ENCODE measurements at regions not wholly inside any gene's neighbourhood (a gene's known extent, or its start where the extent isn't known, plus 50 kb on each side); places are given as distances from the start of the nearest gene placed in this dataset.

- no peak for DNase-seq (ENCODE audit: extremely low spot score, unreplicated experiment)
- H3K9me3 Mint-ChIP-seq (ENCODE audit: unreplicated experiment), result no peaks in the 10 kb centered on the region
- no peaks in the 10 kb centered on the region for H3K36me3 Mint-ChIP-seq (ENCODE audit: unreplicated experiment)
- H3K27me3 Mint-ChIP-seq (ENCODE audit: unreplicated experiment), result no peaks in the 10 kb centered on the region
- H3K4me1 Mint-ChIP-seq (ENCODE audit: unreplicated experiment), result peaks cover 11% of the 10 kb centered on the region
- H3K27ac Mint-ChIP-seq (ENCODE audit: unreplicated experiment), result no peak overlapping the region
- H3K4me3 Mint-ChIP-seq (ENCODE audit: unreplicated experiment), result no peak overlapping the region
- TF ChIP-seq, protein P1, sequence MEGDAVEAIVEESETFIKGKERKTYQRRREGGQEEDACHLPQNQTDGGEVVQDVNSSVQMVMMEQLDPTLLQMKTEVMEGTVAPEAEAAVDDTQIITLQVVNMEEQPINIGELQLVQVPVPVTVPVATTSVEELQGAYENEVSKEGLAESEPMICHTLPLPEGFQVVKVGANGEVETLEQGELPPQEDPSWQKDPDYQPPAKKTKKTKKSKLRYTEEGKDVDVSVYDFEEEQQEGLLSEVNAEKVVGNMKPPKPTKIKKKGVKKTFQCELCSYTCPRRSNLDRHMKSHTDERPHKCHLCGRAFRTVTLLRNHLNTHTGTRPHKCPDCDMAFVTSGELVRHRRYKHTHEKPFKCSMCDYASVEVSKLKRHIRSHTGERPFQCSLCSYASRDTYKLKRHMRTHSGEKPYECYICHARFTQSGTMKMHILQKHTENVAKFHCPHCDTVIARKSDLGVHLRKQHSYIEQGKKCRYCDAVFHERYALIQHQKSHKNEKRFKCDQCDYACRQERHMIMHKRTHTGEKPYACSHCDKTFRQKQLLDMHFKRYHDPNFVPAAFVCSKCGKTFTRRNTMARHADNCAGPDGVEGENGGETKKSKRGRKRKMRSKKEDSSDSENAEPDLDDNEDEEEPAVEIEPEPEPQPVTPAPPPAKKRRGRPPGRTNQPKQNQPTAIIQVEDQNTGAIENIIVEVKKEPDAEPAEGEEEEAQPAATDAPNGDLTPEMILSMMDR (IDR thresholded peaks at IDR 0.05), result no peak
Measured at GRCh38 chr6:23327621-23328020, 758.3 kb downstream of the HDGFL1 start.

DNA sequence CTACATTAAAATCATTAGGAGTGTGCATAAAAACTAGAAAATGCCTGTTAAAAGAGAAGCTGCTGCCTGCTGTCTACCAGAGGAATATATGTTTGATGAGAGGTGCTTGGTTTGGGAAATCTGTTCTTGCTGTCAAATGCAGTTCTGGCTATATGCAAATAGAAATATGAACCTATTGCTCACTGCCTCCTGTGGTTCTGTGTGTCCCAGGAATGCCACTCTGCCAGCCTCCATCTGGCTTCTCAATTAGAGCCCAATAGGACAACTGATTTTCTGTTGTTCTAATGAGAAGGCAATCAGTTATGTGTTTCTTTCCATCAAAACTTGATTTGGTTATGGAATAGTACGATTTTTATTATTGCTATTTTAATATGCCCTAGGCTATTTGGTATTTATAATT, 759.7 kb downstream of the HDGFL1 start:
- H3K36me3 Mint-ChIP-seq (ENCODE audit: unreplicated experiment), result no peaks in the 10 kb centered on the region
- no peaks in the 10 kb centered on the region for H3K27me3 Mint-ChIP-seq (ENCODE audit: unreplicated experiment)
- DNase-seq (ENCODE audit: extremely low spot score, unreplicated experiment), result no peak
- TF ChIP-seq, protein P1 (IDR thresholded peaks at IDR 0.05), result no peak
- H3K4me3 Mint-ChIP-seq (ENCODE audit: unreplicated experiment), result no peak overlapping the region
- no peak overlapping the region for H3K27ac Mint-ChIP-seq (ENCODE audit: unreplicated experiment)
- H3K4me1 Mint-ChIP-seq (ENCODE audit: unreplicated experiment), result peaks cover 11% of the 10 kb centered on the region
- H3K9me3 Mint-ChIP-seq (ENCODE audit: unreplicated experiment), result no peaks in the 10 kb centered on the region

GRCh38 chr6:23330632-23331031, 761.3 kb downstream of the HDGFL1 start:
- TF ChIP-seq, protein P1 (IDR thresholded peaks at IDR 0.05), result no peak
- Mint-ChIP-seq H3K9me3 (ENCODE audit: unreplicated experiment) (no peaks in the 10 kb centered on the region), H3K4me3 (ENCODE audit: unreplicated experiment) (no peak overlapping the region), H3K27me3 (ENCODE audit: unreplicated experiment) (no peaks in the 10 kb centered on the region), H3K4me1 (ENCODE audit: unreplicated experiment) (peaks cover 11% of the 10 kb centered on the region), H3K36me3 (ENCODE audit: unreplicated experiment) (no peaks in the 10 kb centered on the region), H3K27ac (ENCODE audit: unreplicated experiment) (no peak overlapping the region)
- no peak for DNase-seq (ENCODE audit: extremely low spot score, unreplicated experiment)

DNA sequence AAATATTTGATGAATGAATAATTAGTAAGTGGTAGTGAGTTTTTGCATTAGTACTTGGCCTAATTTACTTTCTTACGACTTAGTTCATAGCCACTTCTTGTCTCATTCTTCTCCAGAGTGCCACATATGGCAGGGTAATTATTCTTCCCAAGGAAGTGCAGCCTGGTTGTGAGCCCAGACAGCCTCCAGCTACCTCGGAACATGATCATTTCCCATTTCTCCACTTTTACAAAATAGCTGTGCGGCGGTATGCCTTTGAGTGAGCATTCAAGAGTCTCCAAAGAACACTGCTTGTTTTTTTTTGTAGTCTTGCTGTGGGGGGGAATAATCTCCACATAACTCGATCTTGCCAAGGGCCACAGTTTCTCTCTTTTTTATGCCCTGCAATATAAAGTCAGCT, 765.0 kb downstream of the HDGFL1 start:
- Mint-ChIP-seq H3K4me1 (ENCODE audit: unreplicated experiment) (peaks cover 4% of the 10 kb centered on the region), H3K9me3 (ENCODE audit: unreplicated experiment) (no peaks in the 10 kb centered on the region), H3K27me3 (ENCODE audit: unreplicated experiment) (no peaks in the 10 kb centered on the region), H3K27ac (ENCODE audit: unreplicated experiment) (no peak overlapping the region), H3K36me3 (ENCODE audit: unreplicated experiment) (no peaks in the 10 kb centered on the region), H3K4me3 (ENCODE audit: unreplicated experiment) (no peak overlapping the region)
- no peak for DNase-seq (ENCODE audit: extremely low spot score, unreplicated experiment)
- TF ChIP-seq, protein P1 (IDR thresholded peaks at IDR 0.05), result no peak

DNA sequence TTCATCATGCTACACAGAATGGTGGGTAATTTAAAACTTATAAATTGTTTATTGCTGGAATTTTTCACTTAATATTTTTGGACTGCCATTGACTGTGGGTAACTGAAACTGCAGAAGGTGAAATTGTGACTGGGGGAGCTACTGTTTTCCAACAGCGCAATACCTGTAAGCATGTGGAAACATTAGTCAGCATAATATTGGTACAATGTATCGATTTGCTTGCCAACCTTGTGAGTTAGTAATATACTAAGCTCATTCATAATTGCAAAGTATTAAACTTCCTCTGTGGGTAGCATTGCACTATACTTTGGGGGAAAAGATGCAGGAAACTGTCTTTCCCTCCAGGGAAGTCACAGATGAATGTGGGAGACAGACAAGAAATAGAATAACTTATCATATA, 766.5 kb downstream of the HDGFL1 start:
- no peak for DNase-seq (ENCODE audit: extremely low spot score, unreplicated experiment)
- no peaks in the 10 kb centered on the region for H3K4me1 Mint-ChIP-seq (ENCODE audit: unreplicated experiment)
- no peaks in the 10 kb centered on the region for H3K27me3 Mint-ChIP-seq (ENCODE audit: unreplicated experiment)
- no peak overlapping the region for H3K27ac Mint-ChIP-seq (ENCODE audit: unreplicated experiment)
- no peak overlapping the region for H3K4me3 Mint-ChIP-seq (ENCODE audit: unreplicated experiment)
- TF ChIP-seq, protein P1 (IDR thresholded peaks at IDR 0.05), result no peak
- H3K9me3 Mint-ChIP-seq (ENCODE audit: unreplicated experiment), result no peaks in the 10 kb centered on the region
- H3K36me3 Mint-ChIP-seq (ENCODE audit: unreplicated experiment), result no peaks in the 10 kb centered on the region

Measured in osteocyte (in vitro differentiated cells).